ENCODE measurements at regions not wholly inside any gene's neighbourhood (a gene's known extent, or its start where the extent isn't known, plus 50 kb on each side); places are given as distances from the start of the nearest gene placed in this dataset.

- H3K4me2 ChIP-seq (ENCODE audit: low read depth, low read length): no peak overlapping the region
- H3K4me1 ChIP-seq (ENCODE audit: control insufficient read depth, insufficient read depth, low read length): no peaks in the 10 kb centered on the region
- H3K4ac ChIP-seq (ENCODE audit: low read depth, low read length): no peak overlapping the region
- no peaks in the 10 kb centered on the region for H3K36me3 ChIP-seq (ENCODE audit: control insufficient read depth, insufficient read depth, low read length)
- H2AK5ac ChIP-seq (ENCODE audit: low read depth, low read length): no peak overlapping the region
- in situ Hi-C loops (cut with MboI; ENCODE audit: low sequenced_read_pairs): no loop called here
- no peak overlapping the region for H3K14ac ChIP-seq (replicated peaks; ENCODE audit: low read depth, low read length)
- DNase-seq (no peak), ATAC-seq (ENCODE audit: low read depth) (no peak)
- no TSS peak for BruUV-seq (replicated peaks)
- no peak overlapping the region for H3K27ac ChIP-seq (ENCODE audit: insufficient read depth, low read length)
- H3K56ac ChIP-seq (ENCODE audit: extremely low read depth, insufficient read depth, low read length): no peak overlapping the region
- no peak overlapping the region for H4K5ac ChIP-seq (ENCODE audit: low read depth, low read length)
- H3K27me3 ChIP-seq (ENCODE audit: control insufficient read depth, insufficient read depth, low read length): no peaks in the 10 kb centered on the region
- H3K18ac ChIP-seq (ENCODE audit: low read depth, low read length): no peak overlapping the region
- H4K8ac ChIP-seq (ENCODE audit: low read depth in 2 of 2, low read length in 2 of 2): no peak overlapping the region
- H3K4me3 ChIP-seq (ENCODE audit: insufficient read depth, low read depth, low read length): no peak overlapping the region
- TF ChIP-seq FOS (IDR thresholded peaks at IDR 0.05; ENCODE audit: low read depth, low read length) (no peak), USF2 (IDR thresholded peaks at IDR 0.05; ENCODE audit: low read depth, low read length) (no peak), CTCF (conservative IDR thresholded peaks at IDR 0.05; ENCODE audit: low read depth, low read length) (no peak), CHD1 (IDR thresholded peaks at IDR 0.05; ENCODE audit: low read depth, low read length) (no peak), POLR2A (IDR thresholded peaks at IDR 0.05; ENCODE audit: low read depth, low read length) (no peak), RCOR1 (IDR thresholded peaks at IDR 0.05; ENCODE audit: insufficient replicate concordance, low read length) (no peak)
- no peak overlapping the region for H2BK5ac ChIP-seq (ENCODE audit: low read depth, low read length, poor library complexity, severe bottlenecking)
- H3K9me3 ChIP-seq (ENCODE audit: control insufficient read depth, insufficient read depth, low read length): peaks cover 10% of the 10 kb centered on the region
- intact Hi-C loops (cut with micrococcal nuclease): no loop called here
- H3K9ac ChIP-seq (ENCODE audit: low read depth, low read length): no peak overlapping the region
- CTCF ChIA-PET: interaction anchor here (0.9 to 1.0 kb wide), 2 partner anchors 9 to 16 kb away, joined by 3 read pairs; no protein-coding TSS in a partner anchor
- POLR2A ChIA-PET (ENCODE audit: unreplicated experiment): no interaction called here
- H2BK20ac ChIP-seq (ENCODE audit: low read depth, low read length): no peak overlapping the region
- H3K23ac ChIP-seq (ENCODE audit: low read depth, low read length): no peak overlapping the region
- no peak overlapping the region for H2BK15ac ChIP-seq (ENCODE audit: low read depth, low read length)
- no peaks in the 10 kb centered on the region for H3K9me1 ChIP-seq (ENCODE audit: insufficient read depth, low read length)
- WGBS, 2 experiments (ENCODE audit: extremely low coverage in 2 of 2, insufficient read length in 1 of 2): no CpG with 5 or more reads among the region's 4 CpGs
- H2BK120ac ChIP-seq (ENCODE audit: low read depth, low read length): no peak overlapping the region
- dilution Hi-C loops (cut with HindIII; ENCODE audit: low sequenced_read_pairs, unreplicated experiment): no loop called here
- H3K79me1 ChIP-seq (ENCODE audit: low read depth in 1 of 2, low read length in 2 of 2): no peaks in the 10 kb centered on the region
- H4K91ac ChIP-seq (ENCODE audit: insufficient read depth, low read depth, low read length): no peak overlapping the region
- H4K20me1 ChIP-seq (ENCODE audit: insufficient read depth, low read length): no peaks in the 10 kb centered on the region
- no peak overlapping the region for H2AK9ac ChIP-seq (replicated peaks; ENCODE audit: low read depth, low read length, poor library complexity)
- no peak overlapping the region for H2AFZ ChIP-seq (replicated peaks; ENCODE audit: low read length, poor library complexity)
Measured at GRCh38 chr13:33479105-33479504, 193.6 kb upstream of the STARD13 start.

All from IMR-90 (cell line).